ENCODE measurements at regions not wholly inside any gene's neighbourhood (a gene's known extent, or its start where the extent isn't known, plus 50 kb on each side); places are given as distances from the start of the nearest gene placed in this dataset.

GRCh38 chr10:108090476-108091215, 926.1 kb upstream of the SORCS1 start:
- H3K4me2 ChIP-seq (ENCODE audit: low read length) = no peak overlapping the region
- no peak overlapping the region for H3K27ac ChIP-seq (ENCODE audit: low read depth, low read length, poor library complexity, severe bottlenecking)
- no peak for DNase-seq (ENCODE audit: low spot score)
- intact Hi-C loops (cut with micrococcal nuclease; ENCODE audit: unreplicated experiment) = no loop called here
- H3K4me1 ChIP-seq (ENCODE audit: insufficient read depth, low read length, poor library complexity, severe bottlenecking) = no peaks in the 10 kb centered on the region
- no peak for TF ChIP-seq EZH2phosphoT487 (IDR thresholded peaks at IDR 0.05; ENCODE audit: borderline replicate concordance, low read depth, low read length)
- TF ChIP-seq, protein P1, sequence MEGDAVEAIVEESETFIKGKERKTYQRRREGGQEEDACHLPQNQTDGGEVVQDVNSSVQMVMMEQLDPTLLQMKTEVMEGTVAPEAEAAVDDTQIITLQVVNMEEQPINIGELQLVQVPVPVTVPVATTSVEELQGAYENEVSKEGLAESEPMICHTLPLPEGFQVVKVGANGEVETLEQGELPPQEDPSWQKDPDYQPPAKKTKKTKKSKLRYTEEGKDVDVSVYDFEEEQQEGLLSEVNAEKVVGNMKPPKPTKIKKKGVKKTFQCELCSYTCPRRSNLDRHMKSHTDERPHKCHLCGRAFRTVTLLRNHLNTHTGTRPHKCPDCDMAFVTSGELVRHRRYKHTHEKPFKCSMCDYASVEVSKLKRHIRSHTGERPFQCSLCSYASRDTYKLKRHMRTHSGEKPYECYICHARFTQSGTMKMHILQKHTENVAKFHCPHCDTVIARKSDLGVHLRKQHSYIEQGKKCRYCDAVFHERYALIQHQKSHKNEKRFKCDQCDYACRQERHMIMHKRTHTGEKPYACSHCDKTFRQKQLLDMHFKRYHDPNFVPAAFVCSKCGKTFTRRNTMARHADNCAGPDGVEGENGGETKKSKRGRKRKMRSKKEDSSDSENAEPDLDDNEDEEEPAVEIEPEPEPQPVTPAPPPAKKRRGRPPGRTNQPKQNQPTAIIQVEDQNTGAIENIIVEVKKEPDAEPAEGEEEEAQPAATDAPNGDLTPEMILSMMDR (conservative IDR thresholded peaks at IDR 0.05; ENCODE audit: low read length) = no peak
- no TSS peak for BruUV-seq (replicated peaks)
- no peaks in the 10 kb centered on the region for H3K79me2 ChIP-seq (ENCODE audit: insufficient read depth, low read depth, low read length)
- H3K36me3 ChIP-seq (ENCODE audit: insufficient read depth, low read length) = no peaks in the 10 kb centered on the region
- H3K9me2 ChIP-seq (ENCODE audit: insufficient read depth, low read length) = no peaks in the 10 kb centered on the region
- ChIA-PET CTCF (ENCODE audit: unreplicated experiment) (no interaction called here), POLR2A (no interaction called here)
- H4K20me1 ChIP-seq (ENCODE audit: insufficient read depth, low read length) = no peaks in the 10 kb centered on the region
- H3K4me3 ChIP-seq (ENCODE audit: low read depth, low read length, poor library complexity, severe bottlenecking) = no peak overlapping the region
- H2AFZ ChIP-seq (ENCODE audit: low read length) = no peak overlapping the region
- H3K9me3 ChIP-seq (ENCODE audit: low read length) = no peaks in the 10 kb centered on the region

DNA sequence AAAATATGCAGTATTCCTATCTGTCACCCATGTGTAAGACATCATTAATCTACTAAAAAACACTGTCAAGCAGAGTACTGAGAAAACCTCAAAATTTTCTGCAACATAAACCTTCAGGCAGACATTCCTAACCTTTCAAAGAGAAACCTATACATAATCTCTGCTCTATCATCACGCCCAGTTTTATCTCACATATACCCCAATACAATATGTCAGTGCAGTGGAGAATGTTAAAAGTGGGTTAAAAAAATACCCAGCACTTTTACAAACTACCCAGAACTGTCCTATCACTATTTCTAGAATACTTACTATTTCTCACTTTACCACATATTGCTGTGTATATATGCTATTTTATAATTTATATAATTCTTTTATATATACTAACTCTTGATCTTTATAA, 922.0 kb upstream of the SORCS1 start:
- Histone ChIP-seq H2AFZ (ENCODE audit: low read length) (no peak overlapping the region), H4K20me1 (ENCODE audit: insufficient read depth, low read length) (no peaks in the 10 kb centered on the region), H3K9me2 (ENCODE audit: insufficient read depth, low read length) (no peaks in the 10 kb centered on the region), H3K79me2 (ENCODE audit: insufficient read depth, low read depth, low read length) (no peaks in the 10 kb centered on the region), H3K4me1 (ENCODE audit: insufficient read depth, low read length, poor library complexity, severe bottlenecking) (no peaks in the 10 kb centered on the region), H3K9me3 (ENCODE audit: low read length) (no peaks in the 10 kb centered on the region), H3K4me3 (ENCODE audit: low read depth, low read length, poor library complexity, severe bottlenecking) (no peak overlapping the region), H3K27ac (ENCODE audit: low read depth, low read length, poor library complexity, severe bottlenecking) (no peak overlapping the region), H3K36me3 (ENCODE audit: insufficient read depth, low read length) (no peaks in the 10 kb centered on the region), H3K4me2 (ENCODE audit: low read length) (no peak overlapping the region)
- ChIA-PET POLR2A (no interaction called here), CTCF (ENCODE audit: unreplicated experiment) (no interaction called here)
- no peak for DNase-seq (ENCODE audit: low spot score)
- intact Hi-C loops (cut with micrococcal nuclease; ENCODE audit: unreplicated experiment) = no loop called here
- TF ChIP-seq, protein P1 (conservative IDR thresholded peaks at IDR 0.05; ENCODE audit: low read length) = no peak
- TF ChIP-seq EZH2phosphoT487 (IDR thresholded peaks at IDR 0.05; ENCODE audit: borderline replicate concordance, low read depth, low read length) = no peak
- no TSS peak for BruUV-seq (replicated peaks)

GRCh38 chr10:108082596-108082995, 918.1 kb upstream of the SORCS1 start:
- Histone ChIP-seq H3K9me3 (ENCODE audit: low read length) (no peaks in the 10 kb centered on the region), H3K27ac (ENCODE audit: low read depth, low read length, poor library complexity, severe bottlenecking) (no peak overlapping the region), H3K79me2 (ENCODE audit: insufficient read depth, low read depth, low read length) (no peaks in the 10 kb centered on the region), H3K4me3 (ENCODE audit: low read depth, low read length, poor library complexity, severe bottlenecking) (no peak overlapping the region), H2AFZ (ENCODE audit: low read length) (no peak overlapping the region), H4K20me1 (ENCODE audit: insufficient read depth, low read length) (no peaks in the 10 kb centered on the region), H3K4me2 (ENCODE audit: low read length) (no peak overlapping the region), H3K4me1 (ENCODE audit: insufficient read depth, low read length, poor library complexity, severe bottlenecking) (no peaks in the 10 kb centered on the region), H3K9me2 (ENCODE audit: insufficient read depth, low read length) (no peaks in the 10 kb centered on the region), H3K36me3 (ENCODE audit: insufficient read depth, low read length) (no peaks in the 10 kb centered on the region)
- ChIA-PET POLR2A (interaction anchor here (1.2 kb wide), 1 partner anchor 14 kb away, joined by 3 read pairs; no protein-coding TSS in a partner anchor), CTCF (ENCODE audit: unreplicated experiment) (no interaction called here)
- no peak for DNase-seq (ENCODE audit: low spot score)
- intact Hi-C loops (cut with micrococcal nuclease; ENCODE audit: unreplicated experiment) = no loop called here
- no TSS peak for BruUV-seq (replicated peaks)
- TF ChIP-seq, protein P1 (conservative IDR thresholded peaks at IDR 0.05; ENCODE audit: low read length) = no peak
- no peak for TF ChIP-seq EZH2phosphoT487 (IDR thresholded peaks at IDR 0.05; ENCODE audit: borderline replicate concordance, low read depth, low read length)

All from OCI-LY7 (cell line).